DND-41 (cell line): ENCODE measurements at regions not wholly inside any gene's neighbourhood (a gene's known extent, or its start where the extent isn't known, plus 50 kb on each side); places are given as distances from the start of the nearest gene placed in this dataset.

Experiments used
- ATAC-seq: fragments of 200-7000 bp; cut with Tn5 transposase; 3 replicates; pipeline ENCODE4 v1.9.1; 2021; ENCODE audit warnings: low read depth; ENCODE audit not compliant: insufficient read depth
- DNase-seq: peaks from one replicate; pipeline ENCODE4 v3.0.0-alpha.2; 2020
- H2AFZ ChIP-seq: 2 replicates; pipeline ENCODE4 v1.6.0; 2012; ENCODE audit warnings: low read depth, low read length
- H3K27ac ChIP-seq: 2 replicates; pipeline ENCODE4 v1.5.1; 2012; ENCODE audit warnings: low read length, inconsistent platforms
- H3K27me3 ChIP-seq: fragments of 200-600 bp; sonication (generic); 2 replicates; pipeline ENCODE4 v1.6.0; 2012; ENCODE audit warnings: low read length, mild to moderate bottlenecking, inconsistent platforms; ENCODE audit not compliant: insufficient read depth, poor library complexity
- H3K36me3 ChIP-seq: 2 replicates; pipeline ENCODE4 v1.5.1; 2012; ENCODE audit warnings: low read length, inconsistent platforms; ENCODE audit not compliant: insufficient read depth
- H3K4me1 ChIP-seq: 2 replicates; pipeline ENCODE4 v1.5.1; 2012; ENCODE audit warnings: mild to moderate bottlenecking, low read length; ENCODE audit not compliant: insufficient read depth
- H3K4me2 ChIP-seq: 2 replicates; pipeline ENCODE4 v1.6.0; 2012; ENCODE audit warnings: mild to moderate bottlenecking, moderate library complexity, low read length, inconsistent platforms; ENCODE audit not compliant: insufficient read depth
- H3K4me3 ChIP-seq, 2 experiments: fragments of 200-600 bp in 1 of 2; shearing (Covaris generic) in 1 of 2; 2 replicates each; pipeline ENCODE4 v1.5.1; 2012 to 2016; ENCODE audit warnings: inconsistent platforms in 2 of 2, low read length in 2 of 2, mild to moderate bottlenecking in 2 of 2, low read depth in 1 of 2, moderate library complexity in 1 of 2
- H3K79me2 ChIP-seq: 2 replicates; pipeline ENCODE4 v1.6.0; 2012; ENCODE audit warnings: low read length, inconsistent platforms; ENCODE audit not compliant: insufficient read depth
- H3K9ac ChIP-seq: 2 replicates; pipeline ENCODE4 v1.6.0; 2012; ENCODE audit warnings: low read depth, mild to moderate bottlenecking, inconsistent platforms, low read length, moderate library complexity
- H3K9me3 ChIP-seq: 2 replicates; pipeline ENCODE4 v1.5.1; 2012; ENCODE audit warnings: low read length, moderate library complexity, mild to moderate bottlenecking, inconsistent platforms; ENCODE audit not compliant: insufficient read depth, severe bottlenecking
- H4K20me1 ChIP-seq: 2 replicates; pipeline ENCODE4 v1.6.0; 2012; ENCODE audit warnings: low read length; ENCODE audit not compliant: insufficient read depth
- EZH2 ChIP-seq: IDR thresholded peaks from 3 replicates; pipeline ENCODE4 v1.6.1; 2012; ENCODE audit warnings: borderline replicate concordance, low read depth, mild to moderate bottlenecking, moderate library complexity, low read length, inconsistent platforms; ENCODE audit not compliant: severe bottlenecking
- TF ChIP-seq, protein P1 (sequence below): IDR thresholded peaks from 2 replicates; pipeline ENCODE4 v1.5.1; 2012; ENCODE audit warnings: borderline replicate concordance, low read length, moderate library complexity, mild to moderate bottlenecking; ENCODE audit not compliant: poor library complexity, severe bottlenecking; ENCODE audit errors: extremely low read depth

DNA sequence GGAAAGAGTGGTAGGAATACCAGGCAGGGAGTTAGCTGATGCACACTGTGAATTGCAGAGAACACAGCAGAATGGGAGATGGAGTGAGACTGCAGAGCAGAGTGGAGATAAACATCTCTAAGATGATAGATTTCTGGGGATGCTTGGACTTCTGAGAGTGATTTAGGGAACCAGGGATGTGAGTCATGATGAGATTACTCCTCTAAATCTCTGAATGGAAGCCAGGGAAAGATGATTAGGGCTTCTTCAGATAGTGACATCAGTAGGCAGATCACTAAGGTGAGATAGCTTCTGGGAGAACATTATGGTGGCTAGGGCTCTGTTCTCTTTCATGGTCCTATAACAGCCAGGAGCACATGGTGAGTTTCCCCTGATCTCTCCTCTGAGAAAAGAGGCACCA lies 501.5 kb upstream of the USP15 start:
- TF ChIP-seq, protein P1, sequence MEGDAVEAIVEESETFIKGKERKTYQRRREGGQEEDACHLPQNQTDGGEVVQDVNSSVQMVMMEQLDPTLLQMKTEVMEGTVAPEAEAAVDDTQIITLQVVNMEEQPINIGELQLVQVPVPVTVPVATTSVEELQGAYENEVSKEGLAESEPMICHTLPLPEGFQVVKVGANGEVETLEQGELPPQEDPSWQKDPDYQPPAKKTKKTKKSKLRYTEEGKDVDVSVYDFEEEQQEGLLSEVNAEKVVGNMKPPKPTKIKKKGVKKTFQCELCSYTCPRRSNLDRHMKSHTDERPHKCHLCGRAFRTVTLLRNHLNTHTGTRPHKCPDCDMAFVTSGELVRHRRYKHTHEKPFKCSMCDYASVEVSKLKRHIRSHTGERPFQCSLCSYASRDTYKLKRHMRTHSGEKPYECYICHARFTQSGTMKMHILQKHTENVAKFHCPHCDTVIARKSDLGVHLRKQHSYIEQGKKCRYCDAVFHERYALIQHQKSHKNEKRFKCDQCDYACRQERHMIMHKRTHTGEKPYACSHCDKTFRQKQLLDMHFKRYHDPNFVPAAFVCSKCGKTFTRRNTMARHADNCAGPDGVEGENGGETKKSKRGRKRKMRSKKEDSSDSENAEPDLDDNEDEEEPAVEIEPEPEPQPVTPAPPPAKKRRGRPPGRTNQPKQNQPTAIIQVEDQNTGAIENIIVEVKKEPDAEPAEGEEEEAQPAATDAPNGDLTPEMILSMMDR = no peak
- no peak for TF ChIP-seq EZH2
- H3K4me2 ChIP-seq = no peak overlapping the region

DNA sequence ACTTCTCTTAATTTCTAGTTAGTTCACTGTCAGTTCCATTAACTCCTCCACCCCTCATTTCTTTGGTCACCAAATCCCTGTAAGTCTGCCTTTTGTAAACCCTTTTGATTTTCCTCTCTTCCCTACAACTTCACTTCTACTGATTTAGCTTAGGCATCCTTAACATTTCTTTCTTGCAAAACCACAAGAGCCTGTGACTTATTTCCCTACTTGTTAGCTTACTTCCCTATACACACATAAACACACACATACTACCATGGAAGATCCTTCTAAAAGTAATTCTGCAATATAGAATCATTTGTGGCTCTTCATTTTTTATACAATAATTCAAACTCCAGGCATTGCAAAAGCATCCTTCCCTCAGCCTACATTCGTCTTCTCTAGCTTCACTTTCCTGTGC lies 494.3 kb upstream of the USP15 start:
- H2AFZ ChIP-seq = no peak overlapping the region
- no peak overlapping the region for H3K4me2 ChIP-seq
- no peaks in the 10 kb centered on the region for H3K27me3 ChIP-seq
- H3K4me1 ChIP-seq = no peaks in the 10 kb centered on the region
- H3K4me3 ChIP-seq = no peak overlapping the region
- no peaks in the 10 kb centered on the region for H3K9me3 ChIP-seq
- DNase-seq (no peak), ATAC-seq (no peak)
- no peak overlapping the region for H3K27ac ChIP-seq
- H3K79me2 ChIP-seq = no peaks in the 10 kb centered on the region
- no peak overlapping the region for H3K9ac ChIP-seq
- H3K36me3 ChIP-seq = no peaks in the 10 kb centered on the region
- TF ChIP-seq, protein P1 = no peak
- TF ChIP-seq EZH2 = no peak
- H4K20me1 ChIP-seq = no peaks in the 10 kb centered on the region

More for the DNA sequence above, 501.5 kb upstream of the USP15 start:
- H4K20me1 ChIP-seq = no peaks in the 10 kb centered on the region
- no peaks in the 10 kb centered on the region for H3K27me3 ChIP-seq
- H3K4me3 ChIP-seq = no peak overlapping the region
- no peak for DNase-seq
- H3K9me3 ChIP-seq = no peaks in the 10 kb centered on the region
- no peak overlapping the region for H3K27ac ChIP-seq
- no peak overlapping the region for H2AFZ ChIP-seq
- no peaks in the 10 kb centered on the region for H3K36me3 ChIP-seq
- no peak overlapping the region for H3K9ac ChIP-seq
- no peaks in the 10 kb centered on the region for H3K79me2 ChIP-seq
- no peak for ATAC-seq
- no peaks in the 10 kb centered on the region for H3K4me1 ChIP-seq

DNA sequence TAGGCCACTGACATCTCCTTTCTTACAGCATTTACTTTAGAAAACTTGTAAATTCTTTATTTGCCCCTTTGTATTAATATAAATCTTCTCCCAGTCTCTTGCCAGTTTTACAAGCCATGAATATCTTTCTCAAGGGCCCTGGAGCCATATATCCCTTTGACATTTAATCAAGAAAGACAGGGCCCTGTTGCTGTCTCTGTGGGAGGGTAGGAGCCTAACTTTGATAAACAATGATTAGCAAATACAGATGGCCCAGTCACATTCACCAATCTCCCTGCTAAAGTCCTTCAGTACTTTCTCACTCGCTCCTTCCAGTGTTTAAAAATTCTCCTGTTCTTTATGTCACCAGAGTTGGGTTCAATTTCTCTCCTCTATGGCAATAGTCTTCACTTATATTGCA lies 479.8 kb upstream of the USP15 start:
- Histone ChIP-seq H3K79me2 (no peaks in the 10 kb centered on the region), H3K4me1 (no peaks in the 10 kb centered on the region), H3K27me3 (no peaks in the 10 kb centered on the region), H2AFZ (no peak overlapping the region), H3K27ac (no peak overlapping the region), H3K9ac (no peak overlapping the region), H4K20me1 (no peaks in the 10 kb centered on the region), H3K9me3 (no peaks in the 10 kb centered on the region), H3K36me3 (no peaks in the 10 kb centered on the region), H3K4me2 (no peak overlapping the region), H3K4me3 (no peak overlapping the region)
- TF ChIP-seq, protein P1 = no peak
- no peak for TF ChIP-seq EZH2
- DNase-seq = no peak
- no peak for ATAC-seq

DNA sequence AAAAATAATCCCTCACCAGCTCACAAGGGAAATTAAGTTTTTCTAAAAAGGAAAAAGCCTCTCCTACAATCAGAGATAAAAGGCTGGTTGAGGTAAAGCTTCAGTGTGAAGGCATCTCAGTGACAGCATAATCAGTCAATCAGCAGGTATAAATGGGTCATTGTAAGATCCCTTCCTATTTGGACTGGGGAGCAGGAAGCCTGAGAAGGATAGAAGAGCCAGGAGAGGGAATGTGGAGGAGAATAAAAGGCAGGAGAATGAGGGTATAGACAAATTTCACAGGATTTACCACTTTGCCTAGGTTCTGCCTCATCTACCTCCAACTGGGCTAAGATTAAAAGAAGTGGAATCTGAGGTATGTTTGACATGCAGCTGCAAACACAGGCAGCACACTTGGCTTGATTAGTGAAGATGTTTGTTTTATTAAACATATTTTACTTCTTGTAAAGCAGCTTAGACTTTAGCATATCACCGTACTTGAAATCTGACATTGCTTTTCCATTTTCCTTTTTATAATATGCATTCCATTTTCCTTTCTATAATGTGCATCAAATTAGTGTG lies 479.1 kb upstream of the USP15 start:
- Histone ChIP-seq H2AFZ (no peak overlapping the region), H3K27me3 (no peaks in the 10 kb centered on the region), H3K4me3 (no peak overlapping the region), H4K20me1 (no peaks in the 10 kb centered on the region), H3K9me3 (no peaks in the 10 kb centered on the region), H3K4me1 (no peaks in the 10 kb centered on the region), H3K79me2 (no peaks in the 10 kb centered on the region), H3K36me3 (no peaks in the 10 kb centered on the region), H3K27ac (no peak overlapping the region), H3K9ac (no peak overlapping the region), H3K4me2 (no peak overlapping the region)
- no peak for ATAC-seq
- TF ChIP-seq EZH2 = no peak
- TF ChIP-seq, protein P1 = no peak
- no peak for DNase-seq
